Neural cell (in vitro differentiated cells): ENCODE measurements at regions not wholly inside any gene's neighbourhood (a gene's known extent, or its start where the extent isn't known, plus 50 kb on each side); places are given as distances from the start of the nearest gene placed in this dataset.

ENCODE experiments used
- H2AFZ ChIP-seq: fragments of 200-600, 300-800 bp; sonication (generic), shearing (Covaris generic); 2 replicates; pipeline ENCODE4 v1.6.0; 2014; ENCODE audit warnings: low read depth, mild to moderate bottlenecking, antibody characterized with exemption, low read length, moderate library complexity
- H3F3A ChIP-seq: fragments of 200-600 bp; shearing (Covaris generic); 2 replicates; pipeline ENCODE4 v1.6.1; 2016; ENCODE audit warnings: mild to moderate bottlenecking, moderate library complexity, mixed read lengths, antibody characterized with exemption, low read length; ENCODE audit not compliant: insufficient read depth, poor library complexity, severe bottlenecking
- H3K27ac ChIP-seq: fragments of 200-600, 300-800 bp; sonication (generic), shearing (Covaris generic); 2 replicates; pipeline ENCODE4 v1.5.1; 2014; ENCODE audit warnings: mild to moderate bottlenecking, low read length, moderate library complexity
- H3K27me3 ChIP-seq: fragments of 300-800, 200-600 bp; sonication (generic), shearing (Covaris generic); 2 replicates; pipeline ENCODE4 v1.6.0; 2014; ENCODE audit warnings: mild to moderate bottlenecking, low read depth, low read length, moderate library complexity; ENCODE audit not compliant: insufficient read depth
- H3K36me3 ChIP-seq: fragments of 300-800, 200-600 bp; sonication (generic), shearing (Covaris generic); 2 replicates; pipeline ENCODE4 v1.5.1; 2014; ENCODE audit warnings: mild to moderate bottlenecking, antibody characterized with exemption, low read length, moderate library complexity; ENCODE audit not compliant: insufficient read depth
- H3K4me2 ChIP-seq: fragments of 300-800, 200-600 bp; sonication (generic), shearing (Covaris generic); 2 replicates; pipeline ENCODE4 v1.6.0; 2014; ENCODE audit warnings: mild to moderate bottlenecking, low read length
- H3K4me3 ChIP-seq: fragments of 300-800, 200-600 bp; sonication (generic), shearing (Covaris generic); 2 replicates; pipeline ENCODE4 v1.5.1; 2014; ENCODE audit warnings: mild to moderate bottlenecking, low read length, moderate library complexity
- H3K79me2 ChIP-seq: fragments of 200-600 bp; shearing (Covaris generic); replicated peaks from 2 replicates; pipeline ENCODE4 v1.6.0; 2014; ENCODE audit warnings: mild to moderate bottlenecking, low read length, moderate library complexity; ENCODE audit not compliant: insufficient read depth
- H3K9ac ChIP-seq: fragments of 300-800, 200-600 bp; sonication (generic), shearing (Covaris generic); 2 replicates; pipeline ENCODE4 v1.6.1; 2016; ENCODE audit warnings: mild to moderate bottlenecking, low read length, mixed read lengths
- H3K9me2 ChIP-seq: fragments of 200-600 bp; shearing (Covaris generic); 2 replicates; pipeline ENCODE4 v1.6.1; 2016; ENCODE audit warnings: mild to moderate bottlenecking, low read length, mixed read lengths; ENCODE audit not compliant: insufficient read depth
- H3K9me3 ChIP-seq: fragments of 200-600, 300-800 bp; sonication (generic), shearing (Covaris generic); 2 replicates; pipeline ENCODE4 v1.6.1; 2016; ENCODE audit warnings: mild to moderate bottlenecking, mixed run types, low read length, moderate library complexity, mixed read lengths
- H4K20me1 ChIP-seq: fragments of 200-600 bp; shearing (Covaris generic); 2 replicates; pipeline ENCODE4 v1.6.1; 2016; ENCODE audit warnings: mild to moderate bottlenecking, mixed run types; ENCODE audit not compliant: insufficient read depth
- EP300 ChIP-seq: fragments of 450-650 bp; conservative IDR thresholded peaks from 2 replicates; pipeline ENCODE4 v1.6.1; 2014; ENCODE audit warnings: antibody characterized with exemption, mild to moderate bottlenecking, moderate library complexity; ENCODE audit not compliant: poor library complexity, severe bottlenecking
- EZH2 ChIP-seq: fragments of 200-600, 300-800 bp; shearing (Covaris generic), sonication (generic); IDR thresholded peaks from 2 replicates; pipeline ENCODE4 v1.6.1; 2014; ENCODE audit warnings: antibody characterized with exemption, low read length, borderline replicate concordance, mild to moderate bottlenecking; ENCODE audit not compliant: insufficient read depth, poor library complexity, severe bottlenecking
- MXI1 ChIP-seq: fragments of 450-650 bp; conservative IDR thresholded peaks from 2 replicates; pipeline ENCODE4 v1.6.1; 2014; ENCODE audit warnings: antibody characterized with exemption, mild to moderate bottlenecking; ENCODE audit not compliant: poor library complexity, severe bottlenecking
- POLR2AphosphoS5 ChIP-seq: IDR thresholded peaks from 2 replicates; pipeline ENCODE4 v1.6.1; 2012
- RAD21 ChIP-seq: fragments of 450-650 bp; conservative IDR thresholded peaks from 2 replicates; pipeline ENCODE4 v1.6.1; 2014; ENCODE audit warnings: antibody characterized with exemption, mild to moderate bottlenecking, moderate library complexity
- SMC3 ChIP-seq: fragments of 450-650 bp; conservative IDR thresholded peaks from 2 replicates; pipeline ENCODE4 v1.6.1; 2014; ENCODE audit warnings: antibody characterized with exemption, mild to moderate bottlenecking, moderate library complexity; ENCODE audit not compliant: poor library complexity
- TAF1 ChIP-seq: IDR thresholded peaks from 2 replicates; pipeline ENCODE4 v1.6.1; 2012; ENCODE audit warnings: low read depth
- TF ChIP-seq, protein P1 (sequence below): IDR thresholded peaks from 2 replicates; pipeline ENCODE4 v1.6.1; 2012; ENCODE audit warnings: borderline replicate concordance
- TF ChIP-seq, protein P2 (sequence below): fragments of 450-650 bp; IDR thresholded peaks from 2 replicates; pipeline ENCODE4 v1.5.1; 2014; ENCODE audit warnings: antibody characterized with exemption, mild to moderate bottlenecking, moderate library complexity; ENCODE audit not compliant: poor library complexity, severe bottlenecking

DNA sequence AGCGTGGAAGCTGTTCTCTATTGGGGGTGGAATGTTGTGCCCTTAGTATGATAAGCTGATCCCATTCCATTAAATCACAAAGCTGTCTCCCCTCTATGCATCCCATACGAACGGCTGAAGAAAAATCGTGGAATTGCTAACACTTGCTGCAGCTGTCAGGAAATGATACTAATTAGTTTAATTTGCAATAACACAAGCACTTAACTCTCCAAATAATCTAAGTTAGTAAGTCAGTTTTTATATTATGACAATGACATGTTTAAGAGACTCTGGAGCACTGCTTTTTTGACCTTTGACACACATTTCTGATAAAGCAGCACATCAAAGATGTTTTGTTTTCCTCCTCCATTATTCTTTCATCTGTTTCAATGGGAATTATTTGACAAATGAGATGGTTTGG lies 123.7 kb upstream of the SATB2 start:
- H3K9me3 ChIP-seq = no peaks in the 10 kb centered on the region
- H3K9me2 ChIP-seq = no peaks in the 10 kb centered on the region
- no peaks in the 10 kb centered on the region for H3K79me2 ChIP-seq
- TF ChIP-seq EZH2 (no peak), POLR2AphosphoS5 (no peak), EP300 (no peak), MXI1 (no peak), TAF1 (no peak), RAD21 (no peak), SMC3 (no peak)
- TF ChIP-seq, protein P1, sequence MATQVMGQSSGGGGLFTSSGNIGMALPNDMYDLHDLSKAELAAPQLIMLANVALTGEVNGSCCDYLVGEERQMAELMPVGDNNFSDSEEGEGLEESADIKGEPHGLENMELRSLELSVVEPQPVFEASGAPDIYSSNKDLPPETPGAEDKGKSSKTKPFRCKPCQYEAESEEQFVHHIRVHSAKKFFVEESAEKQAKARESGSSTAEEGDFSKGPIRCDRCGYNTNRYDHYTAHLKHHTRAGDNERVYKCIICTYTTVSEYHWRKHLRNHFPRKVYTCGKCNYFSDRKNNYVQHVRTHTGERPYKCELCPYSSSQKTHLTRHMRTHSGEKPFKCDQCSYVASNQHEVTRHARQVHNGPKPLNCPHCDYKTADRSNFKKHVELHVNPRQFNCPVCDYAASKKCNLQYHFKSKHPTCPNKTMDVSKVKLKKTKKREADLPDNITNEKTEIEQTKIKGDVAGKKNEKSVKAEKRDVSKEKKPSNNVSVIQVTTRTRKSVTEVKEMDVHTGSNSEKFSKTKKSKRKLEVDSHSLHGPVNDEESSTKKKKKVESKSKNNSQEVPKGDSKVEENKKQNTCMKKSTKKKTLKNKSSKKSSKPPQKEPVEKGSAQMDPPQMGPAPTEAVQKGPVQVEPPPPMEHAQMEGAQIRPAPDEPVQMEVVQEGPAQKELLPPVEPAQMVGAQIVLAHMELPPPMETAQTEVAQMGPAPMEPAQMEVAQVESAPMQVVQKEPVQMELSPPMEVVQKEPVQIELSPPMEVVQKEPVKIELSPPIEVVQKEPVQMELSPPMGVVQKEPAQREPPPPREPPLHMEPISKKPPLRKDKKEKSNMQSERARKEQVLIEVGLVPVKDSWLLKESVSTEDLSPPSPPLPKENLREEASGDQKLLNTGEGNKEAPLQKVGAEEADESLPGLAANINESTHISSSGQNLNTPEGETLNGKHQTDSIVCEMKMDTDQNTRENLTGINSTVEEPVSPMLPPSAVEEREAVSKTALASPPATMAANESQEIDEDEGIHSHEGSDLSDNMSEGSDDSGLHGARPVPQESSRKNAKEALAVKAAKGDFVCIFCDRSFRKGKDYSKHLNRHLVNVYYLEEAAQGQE = no peak
- TF ChIP-seq, protein P2, sequence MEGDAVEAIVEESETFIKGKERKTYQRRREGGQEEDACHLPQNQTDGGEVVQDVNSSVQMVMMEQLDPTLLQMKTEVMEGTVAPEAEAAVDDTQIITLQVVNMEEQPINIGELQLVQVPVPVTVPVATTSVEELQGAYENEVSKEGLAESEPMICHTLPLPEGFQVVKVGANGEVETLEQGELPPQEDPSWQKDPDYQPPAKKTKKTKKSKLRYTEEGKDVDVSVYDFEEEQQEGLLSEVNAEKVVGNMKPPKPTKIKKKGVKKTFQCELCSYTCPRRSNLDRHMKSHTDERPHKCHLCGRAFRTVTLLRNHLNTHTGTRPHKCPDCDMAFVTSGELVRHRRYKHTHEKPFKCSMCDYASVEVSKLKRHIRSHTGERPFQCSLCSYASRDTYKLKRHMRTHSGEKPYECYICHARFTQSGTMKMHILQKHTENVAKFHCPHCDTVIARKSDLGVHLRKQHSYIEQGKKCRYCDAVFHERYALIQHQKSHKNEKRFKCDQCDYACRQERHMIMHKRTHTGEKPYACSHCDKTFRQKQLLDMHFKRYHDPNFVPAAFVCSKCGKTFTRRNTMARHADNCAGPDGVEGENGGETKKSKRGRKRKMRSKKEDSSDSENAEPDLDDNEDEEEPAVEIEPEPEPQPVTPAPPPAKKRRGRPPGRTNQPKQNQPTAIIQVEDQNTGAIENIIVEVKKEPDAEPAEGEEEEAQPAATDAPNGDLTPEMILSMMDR = no peak
- peak overlapping the region; percentile 35 for H3K4me3 ChIP-seq
- H3F3A ChIP-seq = peaks cover 4% of the 10 kb centered on the region
- H3K9ac ChIP-seq = no peak overlapping the region
- no peak overlapping the region for H3K4me2 ChIP-seq
- no peaks in the 10 kb centered on the region for H4K20me1 ChIP-seq
- H3K27ac ChIP-seq = no peak overlapping the region
- H3K27me3 ChIP-seq = no peaks in the 10 kb centered on the region
- H3K36me3 ChIP-seq = no peaks in the 10 kb centered on the region
- peak overlapping the region; percentile 1 for H2AFZ ChIP-seq

DNA sequence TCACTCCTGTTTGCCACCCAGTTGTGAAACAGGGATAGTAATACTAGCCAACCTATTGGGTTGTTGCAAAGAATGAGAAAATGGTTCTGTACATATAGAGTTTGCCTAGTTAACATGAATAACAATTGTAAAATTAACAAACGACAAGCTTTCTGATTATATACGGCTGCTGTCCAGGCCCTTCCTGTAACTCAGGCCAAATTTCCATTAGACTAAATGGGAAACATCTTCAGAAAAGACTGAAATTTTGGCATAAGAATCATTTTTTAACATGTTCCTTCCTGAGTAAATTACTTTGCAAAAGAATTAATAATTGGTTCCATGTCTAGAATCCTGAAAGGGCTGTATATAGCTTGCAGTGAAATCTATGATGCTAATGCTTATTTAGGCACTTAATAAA lies 117.7 kb upstream of the SATB2 start:
- Histone ChIP-seq H3K9me3 (no peaks in the 10 kb centered on the region), H3K27ac (no peak overlapping the region), H3K79me2 (no peaks in the 10 kb centered on the region), H3K36me3 (no peaks in the 10 kb centered on the region), H3K9ac (no peak overlapping the region), H3K4me3 (no peak overlapping the region), H3K4me2 (no peak overlapping the region), H2AFZ (no peak overlapping the region), H3K9me2 (no peaks in the 10 kb centered on the region), H3F3A (no peaks in the 10 kb centered on the region), H3K27me3 (no peaks in the 10 kb centered on the region), H4K20me1 (no peaks in the 10 kb centered on the region)
- TF ChIP-seq EZH2 (no peak), RAD21 (no peak), POLR2AphosphoS5 (no peak)

DNA sequence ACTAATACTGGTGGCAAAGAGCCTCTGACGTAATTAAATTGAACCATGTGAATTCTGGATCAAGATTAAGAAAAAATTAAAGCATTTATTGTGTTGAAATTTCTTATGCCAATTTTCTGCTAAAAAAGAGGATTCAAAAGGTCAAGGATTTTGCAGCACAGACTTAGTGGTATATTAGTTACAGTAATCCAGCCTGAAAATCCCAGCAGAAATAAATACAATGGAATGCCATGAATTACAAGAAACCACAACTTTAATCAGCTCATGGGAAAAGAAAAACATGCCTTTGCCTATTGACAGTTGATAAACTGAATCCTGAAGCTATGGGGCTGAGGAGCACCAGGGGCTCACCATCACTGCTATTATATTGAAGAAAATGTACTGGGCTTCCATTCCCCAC lies 114.8 kb upstream of the SATB2 start:
- H3K4me2 ChIP-seq = no peak overlapping the region
- no peaks in the 10 kb centered on the region for H3K36me3 ChIP-seq
- no peaks in the 10 kb centered on the region for H3K27me3 ChIP-seq
- no peaks in the 10 kb centered on the region for H3K79me2 ChIP-seq
- no peaks in the 10 kb centered on the region for H3K9me3 ChIP-seq
- H3K27ac ChIP-seq = no peak overlapping the region
- H2AFZ ChIP-seq = no peak overlapping the region
- TF ChIP-seq MXI1 (no peak), TAF1 (no peak), SMC3 (no peak), EP300 (no peak), POLR2AphosphoS5 (no peak), EZH2 (no peak), RAD21 (no peak)
- TF ChIP-seq, protein P1 = no peak
- TF ChIP-seq, protein P2 = no peak
- no peaks in the 10 kb centered on the region for H4K20me1 ChIP-seq
- no peak overlapping the region for H3K9ac ChIP-seq
- no peaks in the 10 kb centered on the region for H3F3A ChIP-seq
- H3K9me2 ChIP-seq = no peaks in the 10 kb centered on the region
- H3K4me3 ChIP-seq = no peak overlapping the region
